GM04503 (cell line): ENCODE measurements at regions not wholly inside any gene's neighbourhood (a gene's known extent, or its start where the extent isn't known, plus 50 kb on each side); places are given as distances from the start of the nearest gene placed in this dataset.

Experiments used
- DNase-seq: peaks from one replicate; pipeline ENCODE4 v3.0.0-alpha.2; 2012; ENCODE audit warnings: low read depth

DNA sequence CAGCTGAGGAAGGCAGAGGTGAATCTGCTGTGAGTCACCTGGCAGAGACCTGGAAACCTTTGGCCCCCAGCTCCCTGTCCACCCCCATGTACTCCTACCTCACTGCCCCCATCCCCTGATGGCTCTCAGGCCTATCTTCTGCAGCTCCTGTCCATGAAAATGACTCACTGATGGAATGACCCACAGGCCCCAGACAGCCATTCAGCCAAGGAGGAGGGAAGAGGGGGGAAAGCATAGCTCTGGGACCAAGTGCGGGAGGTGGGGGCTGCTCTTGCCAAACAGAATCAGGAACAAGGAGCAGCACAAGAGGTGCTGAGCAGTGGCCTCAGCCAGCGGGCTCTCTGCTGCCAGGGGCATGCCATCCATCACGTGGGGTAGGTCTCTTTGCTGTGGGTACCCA, 111.4 kb upstream of the C1QTNF9B start:
- no peak for DNase-seq

- DNase-seq, result no peak
Observed at GRCh38 chr13:24011266-24011665, 114.0 kb upstream of the C1QTNF9B start.

DNA sequence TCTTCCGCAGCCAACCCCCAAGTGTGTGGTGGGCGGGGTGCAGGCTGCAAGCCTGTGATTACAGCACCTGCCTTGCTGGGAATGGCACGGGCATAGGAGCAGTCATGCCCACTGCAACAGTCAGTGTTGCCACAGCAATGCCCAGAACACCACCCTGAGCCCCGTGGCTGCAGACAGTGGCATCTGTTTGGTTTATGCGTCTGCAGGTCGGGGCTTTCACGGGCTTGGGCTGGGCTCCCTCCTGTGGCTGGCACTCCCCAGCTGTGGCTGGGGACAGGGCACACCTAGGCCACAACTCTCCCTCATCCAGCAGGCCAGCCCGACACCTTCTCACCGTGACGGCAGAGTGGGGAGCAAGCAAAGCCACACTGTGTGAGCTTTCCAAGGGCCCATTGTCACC, 115.3 kb upstream of the C1QTNF9B start:
- no peak for DNase-seq

DNA sequence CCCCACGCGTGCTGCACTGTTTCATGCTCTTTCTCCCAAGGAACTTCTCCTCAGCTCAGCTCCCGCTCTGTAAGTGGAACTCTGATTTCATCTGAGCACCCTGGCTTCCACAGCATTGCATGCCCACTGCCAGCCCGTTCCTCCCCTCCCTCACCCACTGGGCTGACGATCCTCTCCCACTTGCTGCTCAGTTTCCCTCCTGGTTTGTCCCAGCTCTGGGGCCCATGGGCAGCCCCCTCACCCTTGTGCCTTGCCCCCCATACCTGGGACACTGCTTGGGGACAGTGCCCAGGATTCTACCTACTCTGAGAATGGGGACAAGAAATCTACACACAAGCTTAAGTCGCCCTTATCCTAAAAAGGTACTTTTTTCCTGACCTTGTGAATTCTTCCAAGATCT, 115.9 kb upstream of the C1QTNF9B start:
- no peak for DNase-seq

DNA sequence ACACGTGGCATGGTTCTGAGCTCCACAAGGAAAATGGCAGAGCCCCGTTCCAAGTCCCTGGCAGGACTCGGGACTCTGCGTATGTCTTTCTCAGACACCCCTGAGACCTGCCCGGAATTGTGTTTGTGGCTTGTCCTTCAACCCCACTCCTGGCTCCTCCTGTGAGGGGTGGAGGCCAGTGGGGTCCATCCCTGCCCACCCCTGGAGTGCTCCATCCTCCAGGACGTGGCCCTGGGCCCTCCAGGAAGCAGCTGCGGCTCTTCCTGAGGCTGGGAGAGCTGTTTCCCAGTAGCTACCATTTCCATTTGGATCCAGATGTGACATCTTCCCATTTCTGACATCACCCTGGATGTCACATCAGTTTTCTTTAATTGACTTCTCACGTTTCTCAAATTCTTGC, 118.7 kb upstream of the C1QTNF9B start:
- no peak for DNase-seq

- DNase-seq, result no peak
Observed at GRCh38 chr13:24022568-24022967, 125.3 kb upstream of the C1QTNF9B start.

GRCh38 chr13:24023073-24023472, 125.8 kb upstream of the C1QTNF9B start:
- DNase-seq, result no peak

DNA sequence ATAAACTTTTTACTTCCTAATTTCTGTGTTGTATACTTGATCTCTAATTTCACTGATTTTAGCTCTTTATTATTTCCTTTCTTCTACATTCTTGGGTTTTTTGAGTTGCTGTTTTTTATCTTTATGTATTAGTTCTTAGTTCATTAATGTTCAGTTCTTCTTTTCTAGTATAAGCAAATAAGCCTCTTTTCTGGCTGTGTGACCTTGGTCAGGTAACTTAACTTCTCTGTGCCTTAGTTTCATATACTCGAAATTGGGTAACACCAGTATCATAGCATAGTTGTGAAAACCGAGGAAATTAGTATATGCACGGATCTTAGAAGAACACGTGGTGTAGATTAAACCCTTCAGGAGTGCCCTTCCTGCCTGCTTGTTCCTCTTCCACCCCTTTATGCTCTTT, 130.2 kb upstream of the C1QTNF9B start:
- DNase-seq, result no peak

- DNase-seq, result peak; percentile 90
Observed at GRCh38 chr13:24032252-24032651, 128.3 kb upstream of the SPATA13 start.

- DNase-seq, result no peak
Observed at GRCh38 chr13:24032674-24033073, 127.8 kb upstream of the SPATA13 start.

DNA sequence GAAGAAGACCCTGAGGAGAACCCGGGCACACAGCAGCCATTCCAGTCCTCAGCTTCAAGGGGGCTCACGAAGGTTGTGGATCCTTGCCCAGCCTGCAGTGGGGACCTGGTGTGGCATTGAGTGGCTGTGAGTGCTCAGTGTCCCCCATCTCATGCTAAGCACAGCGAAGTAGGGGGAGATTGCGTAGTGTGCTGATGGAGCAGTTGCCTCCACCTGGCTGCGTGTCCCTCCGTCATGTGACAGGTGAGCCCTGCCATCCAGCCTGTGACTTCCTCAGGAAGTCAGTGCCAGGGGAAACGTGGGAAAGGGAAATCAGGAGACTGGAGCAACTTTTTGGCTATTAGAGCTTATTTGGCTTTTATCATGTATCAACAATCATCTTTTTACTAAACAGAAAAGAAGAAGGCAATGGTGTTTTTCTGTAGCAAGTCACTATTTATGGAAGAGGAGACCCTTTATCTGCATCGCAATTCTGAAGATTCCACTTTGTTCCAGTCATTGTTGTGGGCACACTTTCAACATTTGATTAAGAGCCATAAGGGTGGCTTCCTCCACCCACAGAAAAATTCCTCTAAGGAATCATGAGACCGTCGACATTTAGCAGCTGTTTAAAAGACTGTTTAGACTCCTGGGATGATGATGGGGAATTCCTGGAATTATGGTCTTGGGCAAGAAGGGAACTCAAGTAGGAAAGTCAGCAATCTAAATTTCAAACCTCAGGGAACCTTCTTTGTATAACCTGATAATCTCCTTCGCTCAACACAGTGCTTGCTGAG, 126.8 kb upstream of the SPATA13 start:
- peak; percentile 79 for DNase-seq

DNA sequence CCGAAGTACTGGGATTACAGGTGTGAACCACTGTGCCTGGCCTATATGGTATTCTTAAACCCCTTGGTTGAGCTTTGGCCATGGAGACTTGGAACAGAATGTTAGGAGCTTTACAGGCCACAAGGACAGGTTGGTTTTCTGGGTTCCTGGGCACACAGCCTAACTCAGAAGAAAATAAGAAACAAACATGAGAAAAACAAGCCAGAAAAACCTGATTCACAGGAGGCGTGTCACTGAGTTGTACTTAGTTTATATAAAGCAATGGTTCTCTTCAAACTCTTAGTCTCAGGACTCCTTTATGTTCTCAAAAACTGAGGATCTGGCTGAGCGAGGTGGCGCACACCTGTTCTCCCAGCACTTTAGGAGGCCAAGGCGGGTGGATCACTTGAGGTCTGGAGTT, 125.1 kb upstream of the SPATA13 start:
- DNase-seq, result no peak

GRCh38 chr13:24036115-24036514, 124.4 kb upstream of the SPATA13 start:
- peak; percentile 39 for DNase-seq

GRCh38 chr13:24038405-24038804, 122.1 kb upstream of the SPATA13 start:
- DNase-seq, result no peak

- peak; percentile 41 for DNase-seq
Observed at GRCh38 chr13:24038841-24039330, 121.6 kb upstream of the SPATA13 start.

GRCh38 chr13:24039621-24040475, 120.7 kb upstream of the SPATA13 start:
- DNase-seq, result no peak

GRCh38 chr13:24040835-24041234, 119.7 kb upstream of the SPATA13 start:
- no peak for DNase-seq

GRCh38 chr13:24041651-24042225, 118.8 kb upstream of the SPATA13 start:
- no peak for DNase-seq

- DNase-seq, result no peak
Observed at GRCh38 chr13:24042710-24043440, 117.6 kb upstream of the SPATA13 start.

GRCh38 chr13:24043590-24044350, 116.8 kb upstream of the SPATA13 start:
- DNase-seq, result no peak

- no peak for DNase-seq
Observed at GRCh38 chr13:24045597-24045996, 114.9 kb upstream of the SPATA13 start.
